DMS79 treated with DMSO at 0.1 percent for 48 hours (cell line): ENCODE measurements at regions not wholly inside any gene's neighbourhood (a gene's known extent, or its start where the extent isn't known, plus 50 kb on each side); places are given as distances from the start of the nearest gene placed in this dataset.

Source experiments
- DNase-seq: peaks from one replicate; lab custom pipeline; 2025; lab: John Stamatoyannopoulos, UW

GRCh38 chr3:34972481-34972880 is 666.8 kb upstream of the ARPP21 start:
- no peak for DNase-seq

GRCh38 chr3:34973586-34973985 is 665.7 kb upstream of the ARPP21 start:
- no peak for DNase-seq

GRCh38 chr3:34983631-34984030 is 655.7 kb upstream of the ARPP21 start:
- no peak for DNase-seq

- DNase-seq = no peak
Measured at GRCh38 chr3:34988296-34988695, 651.0 kb upstream of the ARPP21 start.

- DNase-seq = no peak
Measured at GRCh38 chr3:34995796-34996430, 643.4 kb upstream of the ARPP21 start.

- DNase-seq = no peak
Measured at GRCh38 chr3:34998902-34999301, 640.4 kb upstream of the ARPP21 start.

- DNase-seq = no peak
Measured at GRCh38 chr3:35012214-35012613, 627.1 kb upstream of the ARPP21 start.

GRCh38 chr3:35028157-35028556 is 611.2 kb upstream of the ARPP21 start:
- DNase-seq = no peak

GRCh38 chr3:35042210-35042991 is 596.9 kb upstream of the ARPP21 start:
- DNase-seq = no peak

GRCh38 chr3:35043040-35043439 is 596.3 kb upstream of the ARPP21 start:
- DNase-seq = no peak

- DNase-seq = no peak
Measured at GRCh38 chr3:35044190-35044589, 595.1 kb upstream of the ARPP21 start.

- DNase-seq = no peak
Measured at GRCh38 chr3:35045118-35045517, 594.2 kb upstream of the ARPP21 start.

- DNase-seq = no peak
Measured at GRCh38 chr3:35064761-35065160, 574.6 kb upstream of the ARPP21 start.

- DNase-seq = no peak
Measured at GRCh38 chr3:35065891-35066290, 573.4 kb upstream of the ARPP21 start.

GRCh38 chr3:35067750-35068149 is 571.6 kb upstream of the ARPP21 start:
- DNase-seq = no peak

GRCh38 chr3:35070088-35070487 is 569.2 kb upstream of the ARPP21 start:
- DNase-seq = no peak

GRCh38 chr3:35071772-35072171 is 567.6 kb upstream of the ARPP21 start:
- no peak for DNase-seq

- no peak for DNase-seq
Measured at GRCh38 chr3:35078780-35079179, 560.5 kb upstream of the ARPP21 start.

- DNase-seq = no peak
Measured at GRCh38 chr3:35079403-35079802, 559.9 kb upstream of the ARPP21 start.

GRCh38 chr3:35081899-35082298 is 557.4 kb upstream of the ARPP21 start:
- DNase-seq = no peak

GRCh38 chr3:35088943-35089342 is 550.4 kb upstream of the ARPP21 start:
- DNase-seq = peak; percentile 54

- DNase-seq = no peak
Measured at GRCh38 chr3:35114686-35115085, 524.6 kb upstream of the ARPP21 start.

GRCh38 chr3:35120026-35120425 is 519.3 kb upstream of the ARPP21 start:
- DNase-seq = no peak

GRCh38 chr3:35137612-35138011 is 501.7 kb upstream of the ARPP21 start:
- no peak for DNase-seq
